Activated effector memory CD4-positive, alpha-beta T cell treated with anti-CD3 and anti-CD28 coated beads, Interleukin-2, amount 50 U/mL, for 16 hours (primary cell): ENCODE measurements at regions not wholly inside any gene's neighbourhood (a gene's known extent, or its start where the extent isn't known, plus 50 kb on each side); places are given as distances from the start of the nearest gene placed in this dataset.
"Not testable (repeated sequence)": the region's sequence is repeated elsewhere in the genome, so short reads cannot be mapped to it uniquely, and the experiment has no call there.

Experiments used
- DNase-seq: peaks from one replicate; pipeline ENCODE4 v3.0.0-alpha.2; 2020

DNA sequence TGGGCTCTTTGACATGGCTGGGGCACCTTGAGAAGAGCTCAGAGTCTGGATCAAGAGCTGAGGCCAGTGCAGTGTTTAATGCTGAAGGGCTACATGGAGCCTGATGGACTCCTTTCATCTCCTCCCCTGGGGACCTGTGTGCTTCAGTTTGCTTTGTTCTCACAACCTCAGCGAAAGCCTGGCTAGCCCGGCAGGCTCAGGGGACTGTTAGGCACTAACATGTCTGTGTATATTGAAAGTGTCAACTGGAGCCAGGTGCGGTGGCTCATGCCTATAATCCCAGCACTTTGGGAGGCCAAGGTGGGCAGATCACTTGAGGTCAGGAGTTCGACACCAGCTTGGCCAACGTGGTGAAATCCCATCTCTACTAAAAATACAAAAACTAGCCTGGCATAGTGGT is 194.5 kb downstream of the C1orf94 start:
- not testable (repeated sequence) for DNase-seq

- no peak for DNase-seq
These were observed 195.3 kb downstream of the C1orf94 start for GRCh38 chr1:34371829-34372532.

- DNase-seq, result no peak
These were observed 196.2 kb downstream of the C1orf94 start for GRCh38 chr1:34372891-34373290.

DNA sequence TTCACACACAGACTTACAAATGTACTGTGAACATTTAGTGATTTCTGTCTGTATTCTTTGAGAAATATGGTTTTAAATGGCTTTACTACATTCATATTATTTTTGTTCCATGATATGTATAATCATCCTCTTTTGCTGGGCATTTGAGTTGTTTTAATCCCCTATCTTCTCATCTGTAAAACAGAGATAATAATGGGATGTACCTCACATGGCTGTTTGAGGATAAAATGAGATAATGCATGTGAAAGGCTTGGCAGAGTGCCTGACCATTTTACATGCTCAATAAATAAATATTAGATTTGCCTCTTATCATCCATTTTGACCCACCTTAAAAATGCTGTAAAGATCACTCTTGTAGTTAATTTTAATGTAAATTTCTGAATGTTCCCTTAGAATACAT is 197.2 kb downstream of the C1orf94 start:
- DNase-seq, result no peak

- no peak for DNase-seq
These were observed 199.8 kb downstream of the C1orf94 start for GRCh38 chr1:34376531-34376930.

DNA sequence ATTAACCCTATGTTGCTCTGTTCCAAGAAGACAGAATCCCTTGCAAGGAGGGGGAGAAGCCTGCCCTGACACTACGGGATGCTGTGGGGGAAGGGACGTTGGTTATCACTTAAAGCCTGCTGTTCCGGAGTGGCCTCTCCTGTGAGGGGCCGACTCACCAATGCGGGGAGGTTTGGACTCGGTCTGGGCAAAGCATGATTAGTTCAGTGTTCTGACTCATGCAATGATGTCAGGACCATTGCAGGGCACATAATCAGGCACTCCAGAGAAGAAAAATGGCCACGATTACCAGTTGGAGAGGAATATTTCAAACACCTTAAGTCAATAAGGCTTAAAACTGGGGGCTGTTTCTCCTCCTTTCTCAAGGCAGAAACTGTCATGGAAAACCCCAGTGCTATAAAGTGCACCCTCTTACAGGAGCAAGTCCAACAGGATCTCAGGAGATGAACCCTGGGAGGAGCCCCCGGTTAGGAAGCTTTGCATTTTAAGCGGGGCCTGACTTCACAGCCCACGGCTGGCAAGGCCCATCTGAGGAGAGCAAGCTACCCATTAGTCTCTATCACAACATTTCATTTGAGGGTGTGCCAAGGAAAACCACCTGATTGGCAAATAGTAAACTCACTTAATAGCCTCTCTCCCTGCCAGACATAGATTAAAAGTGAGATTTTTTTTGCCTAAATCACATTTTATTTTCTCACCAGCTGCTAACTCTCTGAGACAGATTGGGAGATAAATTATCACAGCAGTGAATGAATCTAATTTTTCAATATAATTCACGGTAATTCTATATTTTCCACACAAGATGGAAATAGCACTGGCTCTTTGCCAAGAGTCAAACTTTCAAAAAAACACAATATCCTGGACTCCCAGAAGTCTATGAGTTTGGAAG is 202.5 kb downstream of the C1orf94 start:
- no peak for DNase-seq

DNA sequence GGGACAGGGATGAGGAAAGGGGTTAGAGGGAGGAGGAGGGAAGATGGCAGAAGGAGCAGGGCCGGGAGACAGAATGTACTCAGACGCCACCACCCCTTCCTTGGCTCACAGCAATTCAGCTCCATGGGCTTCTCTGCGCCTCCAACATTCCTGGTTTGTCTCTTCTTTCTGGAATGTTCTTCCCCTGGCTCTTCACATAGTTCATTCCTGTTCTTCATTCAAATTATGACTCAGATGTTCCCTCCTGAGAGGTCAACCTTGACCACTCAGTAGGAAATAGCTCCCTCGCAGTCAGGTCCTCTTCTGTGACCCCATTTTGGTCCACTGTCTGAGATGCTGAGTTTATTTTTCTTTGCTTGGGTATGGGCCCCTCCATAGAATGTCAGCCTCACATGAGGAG is 203.2 kb downstream of the C1orf94 start:
- DNase-seq, result no peak

DNA sequence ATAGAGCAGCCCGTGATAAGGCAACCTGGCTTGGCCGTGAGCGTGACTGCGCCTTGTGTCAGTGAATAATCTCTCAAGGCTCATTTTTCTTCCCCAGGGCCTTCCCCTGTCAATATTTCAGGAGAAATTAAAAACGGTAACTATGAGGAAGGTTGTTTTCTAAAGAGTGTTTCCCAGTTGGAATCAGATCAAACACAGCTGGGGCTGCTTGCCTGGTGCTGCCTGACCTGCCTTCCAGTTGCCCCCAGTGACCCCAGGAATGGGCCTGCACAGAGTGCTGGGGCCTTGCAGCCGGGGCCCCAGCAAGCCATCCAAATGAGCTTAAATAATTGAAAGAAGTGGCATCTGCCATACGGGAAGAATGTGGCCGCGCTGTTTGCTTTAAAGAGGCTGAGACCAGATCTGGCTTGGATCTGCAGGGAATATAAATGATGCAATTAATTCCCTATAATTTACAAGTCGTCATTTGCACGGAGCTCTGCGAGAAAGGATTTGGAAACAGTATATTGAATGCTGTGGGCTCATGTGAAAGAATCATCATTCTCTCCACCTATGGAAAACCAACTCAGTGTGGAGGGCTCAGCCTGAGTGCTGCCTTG is 203.9 kb downstream of the C1orf94 start:
- no peak for DNase-seq

GRCh38 chr1:34389974-34390373 is 213.3 kb downstream of the C1orf94 start:
- no peak for DNase-seq

GRCh38 chr1:34396042-34396441 is 219.3 kb downstream of the C1orf94 start:
- DNase-seq, result no peak

GRCh38 chr1:34398241-34398915 is 221.7 kb downstream of the C1orf94 start:
- DNase-seq, result no peak

DNA sequence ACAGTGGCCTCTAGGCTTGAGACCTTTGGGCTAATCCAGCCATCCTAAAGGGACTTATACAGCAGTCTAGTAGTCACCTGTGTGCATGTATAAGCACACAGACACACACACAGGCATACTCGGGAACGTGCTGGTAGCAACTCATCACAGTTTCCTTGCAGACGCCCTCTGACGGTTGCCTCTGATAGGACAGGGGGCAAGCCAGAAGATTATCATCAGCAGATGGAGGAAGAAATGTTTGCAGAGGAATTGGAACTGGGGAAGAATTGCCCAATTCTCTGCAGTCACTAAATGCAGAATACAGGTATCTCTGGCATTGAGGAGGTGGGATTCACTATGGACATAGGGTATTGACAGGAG is 222.2 kb downstream of the C1orf94 start:
- DNase-seq, result no peak

GRCh38 chr1:34400675-34401074 is 224.0 kb downstream of the C1orf94 start:
- no peak for DNase-seq

- DNase-seq, result no peak
These were observed 226.4 kb downstream of the C1orf94 start for GRCh38 chr1:34403156-34403555.

GRCh38 chr1:34404804-34405203 is 228.1 kb downstream of the C1orf94 start:
- no peak for DNase-seq

DNA sequence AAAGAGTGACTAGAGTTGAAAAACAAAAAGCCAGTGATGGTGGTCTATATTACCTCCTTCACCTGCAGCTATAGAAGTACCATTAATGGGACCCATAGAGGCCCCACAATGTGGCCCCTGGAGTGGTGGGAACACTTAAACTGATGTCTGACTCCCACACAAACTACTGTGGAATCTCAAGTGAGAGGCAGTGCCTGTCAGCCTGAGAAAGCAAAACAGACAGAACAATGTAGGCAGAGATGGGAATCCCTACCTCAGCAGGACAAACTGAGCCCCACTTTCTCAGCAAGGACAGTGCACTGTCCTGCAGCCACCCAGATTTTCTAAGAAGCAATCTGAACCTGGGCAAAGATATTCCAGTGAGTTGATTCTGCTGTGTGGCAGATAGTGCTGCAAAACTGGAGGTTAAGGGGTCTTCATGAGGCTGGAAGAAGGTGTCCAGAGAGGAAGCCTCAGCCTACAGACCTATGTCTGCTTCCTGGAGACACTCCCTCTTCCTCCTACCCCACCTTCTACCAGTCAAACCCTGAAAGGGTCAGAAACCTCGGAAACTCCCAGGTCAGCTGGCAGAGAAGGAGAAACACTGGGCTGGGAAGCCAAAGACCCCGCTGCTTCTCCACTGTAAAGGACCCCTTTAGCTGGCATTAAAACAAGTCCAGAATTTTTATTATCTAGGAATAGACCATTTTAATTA is 228.7 kb downstream of the C1orf94 start:
- DNase-seq, result no peak

- DNase-seq, result no peak
These were observed 229.7 kb downstream of the C1orf94 start for GRCh38 chr1:34406377-34406776.

DNA sequence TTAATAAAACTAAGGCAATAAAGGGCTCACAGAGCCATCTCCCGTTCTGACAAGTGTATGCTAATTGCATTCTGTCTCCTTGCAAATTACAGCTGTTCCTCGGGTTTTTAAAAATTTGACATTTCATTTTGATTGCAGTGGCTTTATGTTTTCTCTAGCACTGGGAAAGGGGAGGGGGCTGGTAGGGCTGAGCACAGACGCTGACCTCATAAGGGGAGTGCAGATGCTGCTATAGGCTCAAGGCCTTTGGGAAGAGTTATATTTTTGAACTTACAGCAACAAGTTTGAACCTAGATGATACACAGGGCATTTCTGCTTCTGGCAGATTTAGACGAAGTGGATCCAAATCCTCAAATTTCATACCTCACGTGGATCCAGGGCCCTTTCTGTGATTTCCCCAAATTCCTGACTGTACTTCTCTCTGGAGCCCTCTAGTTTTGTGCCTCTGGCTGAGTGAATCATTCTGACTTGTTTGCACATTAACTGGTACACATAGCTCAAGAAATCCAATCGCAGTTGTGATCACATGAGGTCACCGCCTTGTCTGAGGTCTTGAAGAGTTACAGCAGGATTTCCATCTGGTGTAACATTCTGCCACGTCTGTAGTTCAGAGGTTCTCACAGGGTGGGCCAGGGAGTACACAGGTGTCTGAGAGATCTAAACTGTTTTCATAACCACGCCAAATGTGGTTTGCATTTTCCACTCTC is 230.3 kb downstream of the C1orf94 start:
- no peak for DNase-seq

DNA sequence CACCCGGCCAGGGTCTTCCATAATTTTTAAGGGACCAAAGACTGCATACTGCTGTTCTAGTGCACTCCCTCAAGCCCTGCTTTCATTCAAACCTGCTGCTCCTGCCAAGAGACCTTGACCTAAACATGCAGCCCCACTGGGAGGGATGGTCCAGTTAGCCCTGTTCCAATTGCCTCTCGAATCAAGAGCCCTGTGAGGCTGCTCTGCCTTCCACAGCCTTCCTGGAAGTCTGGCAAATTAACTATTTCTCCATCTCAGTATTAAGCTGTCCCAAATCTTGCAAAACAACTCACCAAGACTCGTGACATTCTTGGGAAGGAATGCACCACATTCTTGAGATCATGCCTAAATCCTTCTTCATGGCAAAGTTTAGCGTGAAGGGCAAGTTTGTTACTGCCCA is 231.3 kb downstream of the C1orf94 start:
- no peak for DNase-seq

- DNase-seq, result no peak
These were observed 233.1 kb downstream of the C1orf94 start for GRCh38 chr1:34409689-34410229.

DNA sequence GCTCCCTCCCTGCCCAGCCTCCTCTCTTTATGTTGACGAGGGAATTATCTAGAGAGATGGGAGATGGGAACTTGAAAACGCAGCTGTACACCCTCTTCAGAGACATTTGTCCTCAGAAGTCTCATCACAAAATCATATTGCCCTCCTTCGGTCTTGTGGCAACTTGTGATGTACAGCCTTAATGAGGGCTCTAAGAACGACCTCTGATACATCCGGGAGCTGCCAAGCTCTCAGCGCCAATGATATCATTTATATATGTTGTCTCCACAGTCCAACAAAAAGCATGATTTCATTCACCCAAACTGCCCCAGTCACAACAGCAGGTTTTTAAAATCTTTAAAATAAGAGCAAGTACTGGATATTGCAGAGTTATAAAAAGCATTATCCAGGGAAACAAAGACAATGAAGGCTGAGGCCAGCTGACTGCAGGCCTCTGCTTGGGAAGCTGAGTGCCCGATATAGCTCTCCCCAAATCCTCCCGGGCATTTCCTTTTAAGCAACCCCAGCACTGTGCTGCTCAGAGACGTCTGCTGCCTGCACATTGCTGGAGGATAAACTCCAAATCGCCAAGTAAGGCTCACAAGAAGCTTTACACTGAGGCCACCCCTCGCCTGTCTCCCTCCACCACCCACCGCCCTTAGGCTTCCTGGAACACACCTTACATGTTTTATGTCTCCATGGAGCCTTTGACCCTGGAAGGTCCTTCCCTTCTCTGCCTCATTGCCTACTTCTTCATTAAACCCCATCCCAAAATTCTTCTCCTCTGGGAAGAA is 236.1 kb downstream of the C1orf94 start:
- no peak for DNase-seq
